HG03571 (cell line): ENCODE measurements at regions not wholly inside any gene's neighbourhood (a gene's known extent, or its start where the extent isn't known, plus 50 kb on each side); places are given as distances from the start of the nearest gene placed in this dataset.
"Not testable (repeated sequence)": the region's sequence is repeated elsewhere in the genome, so short reads cannot be mapped to it uniquely, and the experiment has no call there.

Experiments used
- ATAC-seq: cut with Tn5 transposase; IDR thresholded peaks from one replicate; pipeline ENCODE4 v1.9.1; 2021; ENCODE audit not compliant: unreplicated experiment

DNA sequence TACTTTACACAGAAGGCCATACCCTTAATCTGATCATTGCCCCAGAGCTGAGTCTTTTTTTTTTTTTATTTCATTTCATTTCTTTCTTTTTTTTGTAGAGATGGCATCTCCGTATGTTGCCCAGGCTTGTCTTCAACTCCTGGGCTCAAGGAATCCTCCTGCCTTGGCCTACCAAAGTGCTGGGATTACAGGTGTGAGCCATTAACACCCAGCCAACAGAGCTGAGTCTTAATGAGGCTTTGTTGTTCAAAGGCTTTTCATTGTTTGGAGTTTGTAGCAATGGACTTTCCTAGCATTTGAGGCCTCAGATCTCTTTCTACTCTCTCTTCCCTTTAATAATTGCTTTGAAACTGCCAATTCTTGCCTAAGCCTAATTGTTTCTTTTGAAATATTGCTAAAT is 176.5 kb upstream of the FBN2 start:
- ATAC-seq, result no peak

- no peak for ATAC-seq
Observed at GRCh38 chr5:128722551-128722950, 184.5 kb upstream of the FBN2 start.

GRCh38 chr5:128730021-128730420 is 192.0 kb upstream of the FBN2 start:
- not testable (repeated sequence) for ATAC-seq

- ATAC-seq, result not testable (repeated sequence)
Observed at GRCh38 chr5:128735656-128736055, 197.6 kb upstream of the FBN2 start.

DNA sequence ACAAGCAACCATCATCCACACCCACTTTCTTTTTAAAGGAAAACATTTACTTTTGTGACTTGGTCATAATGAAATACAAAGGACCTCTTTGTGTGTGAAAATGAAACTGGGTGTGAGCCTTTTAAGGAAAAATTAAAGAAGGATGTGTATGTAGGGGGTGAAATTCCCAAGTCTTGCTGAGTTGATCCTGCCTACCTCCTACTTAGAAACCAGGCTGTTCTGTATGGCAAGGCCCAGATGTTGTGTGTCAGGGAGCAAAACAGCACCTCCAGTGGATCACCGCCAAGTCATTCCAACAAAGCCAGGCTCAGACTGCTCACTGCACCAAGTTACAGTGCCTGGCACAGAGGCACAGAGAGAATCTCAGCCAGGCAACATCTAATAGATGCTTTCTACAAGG is 198.5 kb upstream of the FBN2 start:
- no peak for ATAC-seq

GRCh38 chr5:128749136-128749898 is 211.3 kb upstream of the FBN2 start:
- ATAC-seq, result no peak

DNA sequence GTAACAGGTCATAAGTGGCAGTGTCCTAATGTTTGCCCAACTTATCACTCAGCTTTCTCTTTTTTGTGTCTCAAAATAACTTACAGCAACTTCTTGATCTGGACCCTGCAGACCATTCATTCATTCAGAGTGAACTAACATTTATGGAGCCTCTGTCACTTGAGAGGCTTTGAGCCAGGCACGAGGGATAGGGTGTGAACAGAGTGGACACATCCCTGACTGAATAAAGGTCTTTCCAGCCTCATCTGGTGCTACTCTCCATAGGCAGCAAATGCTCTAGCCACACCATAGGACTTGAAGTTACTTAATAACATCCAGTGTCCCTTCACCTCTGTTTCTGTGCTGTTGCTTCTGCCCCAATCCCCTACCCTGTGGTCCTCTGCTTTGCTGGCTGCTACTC is 212.1 kb upstream of the FBN2 start:
- no peak for ATAC-seq

GRCh38 chr5:128757196-128757959 is 207.9 kb upstream of the SLC27A6 start:
- ATAC-seq, result no peak

DNA sequence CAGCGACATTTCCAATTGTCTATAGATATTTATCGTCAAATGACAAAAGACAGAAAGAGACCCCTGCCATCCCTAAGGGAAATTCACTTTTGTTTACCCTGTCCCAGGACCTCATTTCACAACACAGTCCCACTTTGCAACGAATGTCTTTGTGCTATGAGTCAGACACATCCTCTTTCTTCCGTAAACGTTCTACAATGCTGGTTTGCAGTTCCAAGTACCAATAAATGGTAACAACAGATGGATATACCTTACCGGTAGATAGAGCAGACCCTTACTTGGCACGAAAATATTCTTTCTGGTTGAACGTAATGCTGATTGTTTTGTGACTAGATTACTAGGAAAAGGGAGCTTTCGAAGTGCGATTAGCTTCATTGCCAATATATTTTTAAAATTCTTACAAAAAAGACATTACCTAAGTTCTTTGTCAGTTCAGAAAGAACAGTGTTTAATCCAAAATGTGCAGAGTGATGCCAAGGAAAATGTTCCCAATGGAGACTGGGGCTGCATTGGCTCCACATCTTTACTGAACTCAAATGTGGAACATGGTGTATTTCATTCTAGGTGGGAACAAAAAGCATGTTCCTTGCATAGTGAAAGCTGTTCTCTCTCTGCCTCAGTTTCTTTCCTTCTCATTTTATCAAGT is 202.5 kb upstream of the SLC27A6 start:
- no peak for ATAC-seq

DNA sequence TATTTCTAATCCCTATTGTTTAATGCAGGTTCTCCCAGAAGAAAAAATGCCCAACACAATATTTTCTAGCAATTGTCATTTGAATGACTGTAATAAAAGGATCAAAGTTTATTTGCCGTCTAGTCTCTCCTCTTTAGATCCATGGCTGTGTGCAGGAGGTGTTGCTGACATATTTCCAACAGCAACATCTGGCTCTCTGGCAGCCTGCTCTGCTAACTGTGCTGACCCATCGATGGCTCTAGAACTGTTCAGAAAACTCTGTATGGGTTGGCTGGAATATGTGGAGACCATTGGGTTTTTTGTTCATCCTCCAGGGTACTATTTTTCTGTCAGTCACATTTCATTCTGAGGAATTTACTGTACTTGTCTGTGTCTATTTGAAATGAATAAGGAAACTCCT is 202.0 kb upstream of the SLC27A6 start:
- ATAC-seq, result no peak

- no peak for ATAC-seq
Observed at GRCh38 chr5:128764601-128765310, 200.5 kb upstream of the SLC27A6 start.

DNA sequence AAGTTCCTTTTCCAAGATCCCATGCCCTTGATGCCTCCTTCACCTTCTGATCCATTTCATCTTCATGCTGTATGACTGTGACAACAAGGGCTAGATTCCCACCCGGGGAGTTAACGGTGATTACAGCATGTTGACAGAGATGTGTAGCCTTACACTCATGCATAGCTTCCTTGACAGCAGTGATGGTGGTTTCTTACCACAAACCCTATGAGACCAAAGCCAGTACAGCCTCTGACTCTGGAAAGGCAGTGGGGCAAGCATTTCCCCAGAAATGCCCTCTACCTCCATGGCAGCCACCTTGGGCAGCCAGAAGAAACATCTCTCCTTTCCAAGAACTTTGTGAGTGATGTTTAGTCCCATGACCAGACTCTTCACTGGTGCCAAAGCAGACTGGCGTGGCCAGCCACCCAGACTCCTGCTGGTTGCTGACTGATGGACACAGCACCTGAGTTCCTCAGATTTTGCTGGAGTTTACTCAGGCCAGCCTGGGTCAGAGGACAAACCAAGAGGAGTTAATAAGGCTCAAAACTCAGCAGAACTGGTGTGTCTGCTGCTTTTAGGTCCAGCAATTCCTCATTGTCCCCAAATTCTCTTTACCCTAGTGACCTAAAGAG is 199.7 kb upstream of the SLC27A6 start:
- no peak for ATAC-seq

DNA sequence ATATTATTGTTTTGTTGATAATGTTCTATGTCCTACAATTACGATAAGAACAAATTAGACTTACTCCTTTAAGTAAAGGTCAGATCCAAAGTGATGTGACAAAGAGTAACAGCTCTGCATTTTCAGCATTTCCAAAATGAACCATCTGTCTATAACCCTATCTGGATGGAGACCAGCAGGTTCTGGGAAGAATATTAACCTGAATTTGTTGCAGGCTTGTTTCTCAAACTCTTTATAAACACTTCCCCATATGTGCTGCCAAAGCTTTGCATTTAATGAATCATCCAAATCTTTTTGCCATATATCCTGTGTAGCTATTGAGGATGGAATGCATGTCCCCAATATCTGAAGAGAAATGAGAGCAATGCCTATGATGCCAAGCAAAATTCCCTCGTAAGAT is 198.9 kb upstream of the SLC27A6 start:
- ATAC-seq, result no peak

DNA sequence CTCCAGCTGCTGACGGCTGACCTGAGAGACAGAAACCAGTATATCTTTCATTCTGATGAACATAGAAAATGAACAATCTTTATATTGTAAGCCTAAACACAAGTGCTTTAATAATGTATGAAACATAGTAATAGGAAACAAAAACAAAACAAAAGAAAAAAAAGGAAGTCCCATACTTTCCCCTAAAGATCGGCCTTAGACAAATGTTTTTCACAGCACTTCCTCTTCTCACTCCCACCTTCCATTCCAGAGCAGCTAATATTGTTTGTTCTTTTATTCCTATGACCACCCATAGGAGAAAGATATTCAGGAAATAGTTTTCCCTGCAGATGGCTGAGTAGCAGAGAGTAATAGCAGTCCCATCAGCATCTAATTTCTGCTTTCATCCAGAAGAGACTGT is 194.4 kb upstream of the SLC27A6 start:
- ATAC-seq, result no peak

GRCh38 chr5:128772356-128772755 is 192.9 kb upstream of the SLC27A6 start:
- ATAC-seq, result no peak

DNA sequence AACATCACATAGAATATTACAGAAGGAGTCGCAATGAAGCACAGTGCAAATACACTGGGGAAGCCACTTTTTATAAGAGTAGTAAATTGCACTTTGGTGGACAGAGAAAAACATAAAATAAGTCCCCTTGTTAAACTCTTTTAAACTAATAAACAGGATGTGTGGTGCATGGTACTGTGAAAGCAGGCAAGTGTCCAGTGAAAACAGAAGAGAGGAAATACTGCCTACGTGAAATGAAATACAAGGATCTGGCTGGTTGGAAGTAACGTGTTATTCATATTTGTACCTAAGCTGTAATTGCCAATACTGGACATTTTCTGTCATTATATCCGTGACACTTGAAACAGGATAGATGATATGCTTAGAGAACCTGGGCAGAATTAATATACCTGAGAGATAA is 191.9 kb upstream of the SLC27A6 start:
- ATAC-seq, result no peak

DNA sequence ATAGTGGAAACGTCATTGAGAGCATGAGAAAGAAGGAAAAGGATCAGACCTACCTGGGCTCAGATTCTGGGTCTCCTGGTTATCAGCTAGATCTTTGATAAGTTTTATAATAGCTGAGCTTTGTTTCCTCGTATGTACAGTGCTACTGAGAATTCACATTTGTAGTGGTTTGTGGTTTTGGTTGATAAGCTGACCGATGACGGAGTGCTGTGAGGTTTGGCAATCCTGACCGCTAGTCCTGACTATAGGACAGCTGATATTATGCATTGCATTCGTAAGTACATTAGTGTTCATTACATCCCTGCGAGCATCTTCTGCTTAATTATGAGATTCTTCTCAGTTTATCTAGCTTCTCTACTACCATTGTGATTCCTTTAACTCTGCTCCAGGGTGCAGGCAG is 190.7 kb upstream of the SLC27A6 start:
- ATAC-seq, result no peak

DNA sequence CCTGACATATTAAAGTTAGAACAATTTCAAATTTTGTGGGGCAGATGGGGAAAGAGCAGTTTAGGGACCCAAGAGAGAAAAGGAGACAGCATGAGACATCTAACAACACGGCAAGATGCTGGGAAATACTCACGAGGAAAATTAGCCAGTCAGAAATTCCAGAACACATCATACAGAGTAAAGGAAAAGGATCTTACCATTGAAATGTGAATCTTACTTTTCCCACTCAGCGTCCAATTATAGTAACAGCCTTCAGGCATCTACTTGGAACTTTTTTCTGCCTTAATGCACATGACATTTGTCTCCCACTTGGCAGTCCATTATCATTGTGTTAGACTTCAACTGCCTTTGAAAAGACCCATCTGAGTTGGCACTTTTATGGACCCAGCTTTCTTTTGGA is 189.7 kb upstream of the SLC27A6 start:
- ATAC-seq, result no peak

GRCh38 chr5:128777052-128777451 is 188.2 kb upstream of the SLC27A6 start:
- ATAC-seq, result peak; percentile 72

GRCh38 chr5:128778474-128778873 is 186.8 kb upstream of the SLC27A6 start:
- ATAC-seq, result no peak

DNA sequence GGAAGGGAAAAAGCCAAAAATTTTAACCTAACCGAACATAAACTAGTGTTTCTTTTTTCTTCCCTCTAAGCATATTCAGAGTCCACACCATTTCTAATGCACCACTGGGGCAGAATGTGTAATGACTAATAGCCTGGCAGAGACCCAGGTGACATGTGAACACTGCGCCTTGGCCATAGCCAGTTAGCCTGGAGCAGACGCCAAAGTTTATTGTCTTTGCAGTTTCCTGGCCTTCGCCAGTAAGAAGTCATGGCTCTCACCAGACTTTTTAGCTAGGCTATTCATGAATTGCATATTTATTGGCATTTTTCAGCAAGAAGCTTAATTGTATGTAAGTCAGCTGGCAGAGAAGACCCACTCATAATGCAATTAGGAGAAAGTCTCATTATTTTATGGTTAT is 182.8 kb upstream of the SLC27A6 start:
- no peak for ATAC-seq
